B cell (primary cell): ENCODE measurements at regions not wholly inside any gene's neighbourhood (a gene's known extent, or its start where the extent isn't known, plus 50 kb on each side); places are given as distances from the start of the nearest gene placed in this dataset.

Experiments
- ATAC-seq: fragments of 200-7000 bp; cut with Tn5 transposase; one replicate; pipeline ENCODE4 v1.10.0; 2021; ENCODE audit warnings: low read depth, mild to moderate bottlenecking, moderate number of reproducible peaks, moderate library complexity
- CTCF ChIA-PET: fragments of 350-600 bp; sonication (Branson Sonifier 250); formaldehyde crosslinking; loops from one replicate; lab custom pipeline; 2021; ENCODE audit warnings: antibody characterized with exemption, inconsistent platforms; lab: Charles Lee
- POLR2A ChIA-PET: fragments of 350-600 bp; sonication (Branson Sonifier 250); formaldehyde crosslinking; loops from one replicate; lab custom pipeline; 2021; ENCODE audit warnings: antibody characterized with exemption; lab: Charles Lee
- DNase-seq: peaks from one replicate; pipeline ENCODE4 v3.0.0; 2013
- H2AFZ ChIP-seq: 2 replicates; pipeline ENCODE4 v1.6.1; 2012; ENCODE audit warnings: mild to moderate bottlenecking, low read depth, low read length; ENCODE audit not compliant: insufficient read depth, poor library complexity, severe bottlenecking
- H3K27ac ChIP-seq, 2 donors: 1 replicate in 1 of 2; 2 replicates in 1 of 2; pipeline ENCODE4 v1.5.1; 2012 to 2013; ENCODE audit warnings: low read length in 2 of 2, mild to moderate bottlenecking in 2 of 2, moderate library complexity in 1 of 2
- H3K27me3 ChIP-seq, 4 experiments: fragments of 200-600 bp in 1 of 4; sonication (generic) in 1 of 4; replicated peaks in 1 of 4; 1 replicate in 2 of 4; 2 replicates in 2 of 4; pipeline versions ENCODE4 v1.6.1 to v1.7.0; 2013 to 2016; ENCODE audit warnings: low read length in 3 of 4, mild to moderate bottlenecking in 2 of 4, mixed read lengths in 1 of 4, moderate library complexity in 1 of 4; ENCODE audit not compliant: insufficient read depth in 4 of 4, control insufficient read depth in 3 of 4; ENCODE audit errors: control extremely low read depth in 1 of 4
- H3K36me3 ChIP-seq, 2 experiments: replicated peaks in 1 of 2; 1 replicate in 1 of 2; 2 replicates in 1 of 2; pipeline versions ENCODE4 v1.6.1 to v1.7.1; 2013; ENCODE audit warnings: low read length in 1 of 2; ENCODE audit not compliant: insufficient read depth in 2 of 2, control insufficient read depth in 1 of 2; ENCODE audit errors: control extremely low read depth in 1 of 2, extremely low read depth in 1 of 2
- H3K4me1 ChIP-seq, 2 donors: fragments of 200-600 bp in 1 of 2; sonication (generic) in 1 of 2; 1 replicate in 1 of 2; 2 replicates in 1 of 2; pipeline versions ENCODE4 v1.5.1 to v1.6.1; 2013 to 2017; ENCODE audit warnings: low read length in 2 of 2; ENCODE audit not compliant: control insufficient read depth in 2 of 2, insufficient read depth in 2 of 2
- H3K4me2 ChIP-seq: replicated peaks from 2 replicates; pipeline ENCODE3; 2012; ENCODE audit warnings: mild to moderate bottlenecking, low read depth, low read length; ENCODE audit not compliant: poor library complexity, severe bottlenecking
- H3K4me3 ChIP-seq, 5 experiments: fragments of 200-600 bp in 1 of 5; sonication (generic) in 1 of 5; 1 replicate in 3 of 5; 2 replicates in 2 of 5; pipeline versions ENCODE4 v1.5.1 to v1.7.0; 2011 to 2016; ENCODE audit warnings: low read length in 4 of 5, mild to moderate bottlenecking in 4 of 5, low read depth in 2 of 5, control low read depth in 1 of 5, moderate library complexity in 1 of 5; ENCODE audit not compliant: insufficient read depth in 1 of 5; ENCODE audit errors: control extremely low read depth in 1 of 5, extremely low read depth in 1 of 5
- H3K79me2 ChIP-seq: fragments of 200-600 bp; sonication (generic); one replicate; pipeline ENCODE4 v1.6.0; 2016; ENCODE audit warnings: low read length; ENCODE audit not compliant: control insufficient read depth, insufficient read depth
- H3K9ac ChIP-seq: fragments of 200-600 bp; sonication (generic); 2 replicates; pipeline ENCODE4 v1.6.1; 2017; ENCODE audit warnings: mild to moderate bottlenecking, low read length, moderate library complexity
- H3K9me3 ChIP-seq, 3 donors: one replicate each; pipeline versions ENCODE4 v1.6.1 to v1.7.1; 2013; ENCODE audit warnings: low read length in 2 of 3; ENCODE audit not compliant: control insufficient read depth in 2 of 3, insufficient read depth in 1 of 3; ENCODE audit errors: control extremely low read depth in 1 of 3
- H4K20me1 ChIP-seq: 2 replicates; pipeline ENCODE4 v1.6.0; 2012; ENCODE audit warnings: mild to moderate bottlenecking, low read length; ENCODE audit not compliant: insufficient read depth, control insufficient read depth, poor library complexity, severe bottlenecking
- H3K27ac Mint-ChIP-seq: one replicate; pipeline ENCODE4 v1.8.0; 2021; ENCODE audit warnings: mixed read lengths
- H3K27me3 Mint-ChIP-seq: one replicate; pipeline ENCODE4 v1.8.0; 2021; ENCODE audit warnings: mixed read lengths
- H3K4me1 Mint-ChIP-seq: one replicate; pipeline ENCODE4 v1.8.0; 2021; ENCODE audit warnings: mixed read lengths
- H3K4me3 Mint-ChIP-seq: one replicate; pipeline ENCODE4 v1.8.0; 2021; ENCODE audit warnings: mixed read lengths
- H3K9me3 Mint-ChIP-seq: one replicate; pipeline ENCODE4 v1.8.0; 2022; ENCODE audit warnings: mixed read lengths; ENCODE audit not compliant: insufficient read depth
- CTCF ChIP-seq: fragments of 200-600 bp; IDR thresholded peaks from one replicate; pipeline ENCODE4 v1.8.0; 2022; ENCODE audit warnings: antibody characterized with exemption, mild to moderate bottlenecking
- EZH2 ChIP-seq: IDR thresholded peaks from 2 replicates; pipeline ENCODE4 v1.6.1; 2012; ENCODE audit warnings: borderline replicate concordance, low read depth, mild to moderate bottlenecking, moderate library complexity, low read length; ENCODE audit not compliant: insufficient read depth, poor library complexity, severe bottlenecking
- WGBS: methylation state at CpG from one replicate; pipeline ENCODE4 v1.1.5; 2013; ENCODE audit warnings: missing lambda C conversion rate; ENCODE audit not compliant: insufficient coverage; 5-methylcytosine and 5-hydroxymethylcytosine counted together
- intact Hi-C: fragments of 100-400 bp; cut with micrococcal nuclease; formaldehyde crosslinking; loops from one replicate; pipeline ENCODE4 v1.10.0; 2022

- Histone ChIP-seq H4K20me1 (no peaks in the 10 kb centered on the region), H3K27ac (no peak overlapping the region), H3K36me3 (no peaks in the 10 kb centered on the region), H3K4me1 (no peaks in the 10 kb centered on the region), H3K27me3 (no peaks in the 10 kb centered on the region), H3K9ac (no peak overlapping the region), H3K9me3 (no peaks in the 10 kb centered on the region), H2AFZ (no peak overlapping the region), H3K4me3 (no peak overlapping the region), H3K4me2 (no peak overlapping the region), H3K79me2 (no peaks in the 10 kb centered on the region)
- 100% methylated on average over 1 of the region's 1 CpG for WGBS
- CTCF ChIA-PET = no interaction called here
- ATAC-seq = no peak
- no peak overlapping the region for H3K4me3 Mint-ChIP-seq
- intact Hi-C loops = no loop called here
- POLR2A ChIA-PET = no interaction called here
- H3K27ac Mint-ChIP-seq = no peak overlapping the region
- no peak for DNase-seq
- no peaks in the 10 kb centered on the region for H3K27me3 Mint-ChIP-seq
- H3K9me3 Mint-ChIP-seq = peaks cover 11% of the 10 kb centered on the region
- TF ChIP-seq CTCF = no peak
- no peak for TF ChIP-seq EZH2
- no peaks in the 10 kb centered on the region for H3K4me1 Mint-ChIP-seq
These were observed 2616.0 kb downstream of the ARAP2 start for GRCh38 chr4:33628296-33628695.

- WGBS = no CpG with 5 or more reads among the region's 2 CpGs
- TF ChIP-seq EZH2 (no peak), CTCF (no peak)
- Histone ChIP-seq H2AFZ (no peak overlapping the region), H3K9me3 (no peaks in the 10 kb centered on the region), H3K27me3 (no peaks in the 10 kb centered on the region), H4K20me1 (no peaks in the 10 kb centered on the region), H3K4me1 (no peaks in the 10 kb centered on the region), H3K79me2 (no peaks in the 10 kb centered on the region), H3K27ac (no peak overlapping the region), H3K36me3 (no peaks in the 10 kb centered on the region), H3K9ac (no peak overlapping the region), H3K4me3 (no peak overlapping the region), H3K4me2 (no peak overlapping the region)
- intact Hi-C loops = no loop called here
- Mint-ChIP-seq H3K27me3 (no peaks in the 10 kb centered on the region), H3K9me3 (no peaks in the 10 kb centered on the region), H3K4me3 (no peak overlapping the region), H3K4me1 (no peaks in the 10 kb centered on the region), H3K27ac (no peak overlapping the region)
- ChIA-PET CTCF (no interaction called here), POLR2A (no interaction called here)
- DNase-seq (no peak), ATAC-seq (no peak)
These were observed 2595.3 kb downstream of the ARAP2 start for GRCh38 chr4:33649015-33649414.
